ENCODE measurements at regions not wholly inside any gene's neighbourhood (a gene's known extent, or its start where the extent isn't known, plus 50 kb on each side); places are given as distances from the start of the nearest gene placed in this dataset.

GRCh38 chr14:59133709-59134108 is 54.8 kb upstream of the DAAM1 start:
- TF ChIP-seq CTCF (IDR thresholded peaks at IDR 0.05) (no peak), POLR2A (IDR thresholded peaks at IDR 0.05) (no peak), POLR2AphosphoS5 (IDR thresholded peaks at IDR 0.05) (no peak)

All from prostate gland (tissue), 2 donors.